DMS79 (cell line): ENCODE measurements at regions not wholly inside any gene's neighbourhood (a gene's known extent, or its start where the extent isn't known, plus 50 kb on each side); places are given as distances from the start of the nearest gene placed in this dataset.

Source experiments
- DNase-seq: peaks from one replicate; lab custom pipeline; 2025; lab: John Stamatoyannopoulos, UW

DNA sequence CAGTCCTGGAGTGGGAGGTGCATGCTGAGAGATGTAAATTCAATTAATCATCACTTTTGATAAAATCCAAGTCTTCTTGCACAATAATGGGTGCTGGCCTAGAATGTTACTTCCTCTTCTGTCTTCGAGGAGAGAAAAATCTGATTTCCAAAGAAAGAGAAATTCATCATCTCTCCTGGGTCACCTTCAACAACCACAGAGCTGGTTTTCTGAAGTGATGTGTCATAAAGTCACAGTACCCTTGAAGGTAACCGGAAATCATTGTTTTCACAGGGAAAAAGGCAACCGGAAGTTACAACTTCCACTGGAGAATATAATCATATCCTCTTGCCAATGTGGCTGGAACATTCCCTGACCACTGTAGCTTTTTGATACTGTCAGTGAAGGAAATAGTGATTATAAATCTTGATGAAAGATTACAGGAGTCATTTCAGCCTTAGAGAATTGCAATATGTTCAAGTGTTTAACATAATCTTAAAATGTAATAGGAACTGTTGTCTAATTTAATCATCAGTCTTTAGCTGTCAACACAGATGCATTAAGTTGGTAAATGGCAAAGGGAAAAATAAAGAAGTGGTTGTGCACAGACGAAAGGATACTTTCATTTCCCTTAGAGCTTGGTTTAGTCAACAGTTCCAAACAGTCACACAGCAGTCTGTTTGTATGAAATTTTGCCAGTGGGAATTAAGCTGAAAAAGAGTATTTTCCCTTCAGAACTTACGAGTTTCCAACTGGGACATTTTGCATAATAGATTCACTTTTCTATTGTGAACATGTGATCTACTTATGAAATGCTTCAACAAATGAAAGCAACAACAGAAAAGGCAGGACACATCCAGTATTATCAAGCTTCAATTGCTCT lies 106.5 kb upstream of the SLC4A7 start:
- no peak for DNase-seq

DNA sequence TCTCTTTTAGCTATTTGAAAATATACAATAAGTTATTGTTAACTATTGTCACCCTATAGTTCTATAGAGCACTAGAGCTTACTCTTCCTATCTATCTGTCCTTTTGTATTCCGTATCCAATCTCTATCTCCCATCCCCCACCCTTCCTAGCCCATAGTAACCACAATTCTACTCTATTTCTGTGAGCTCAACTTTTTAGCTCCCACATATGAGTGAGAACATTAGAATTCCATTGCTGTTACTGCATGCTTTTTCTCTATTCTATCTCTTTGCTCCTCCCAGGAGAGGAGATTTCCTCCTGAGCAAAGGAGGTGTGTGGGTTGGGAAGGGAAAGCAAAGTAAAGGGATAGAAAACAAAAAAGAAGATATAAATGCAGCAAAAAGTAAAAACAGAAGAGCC lies 105.6 kb upstream of the SLC4A7 start:
- DNase-seq: no peak

DNA sequence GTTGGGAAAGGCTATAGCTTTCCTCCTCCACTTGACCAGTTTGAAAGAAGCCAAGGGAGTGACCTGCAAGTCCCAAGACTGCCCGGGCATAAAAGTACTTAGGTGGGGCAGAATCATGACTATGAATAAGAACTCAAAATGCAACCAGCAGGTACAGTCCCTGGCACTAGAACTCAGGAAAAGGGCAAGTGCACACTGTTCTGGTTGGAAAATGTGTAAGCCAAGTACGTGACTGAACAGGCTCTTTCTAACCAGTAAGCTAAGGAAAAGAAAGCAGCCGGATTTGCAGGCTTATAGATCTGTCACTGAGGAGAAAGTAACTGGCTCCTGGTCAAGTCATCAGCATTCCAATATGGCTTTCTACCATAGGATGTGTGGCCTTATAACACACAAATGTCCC lies 101.2 kb upstream of the SLC4A7 start:
- no peak for DNase-seq

DNA sequence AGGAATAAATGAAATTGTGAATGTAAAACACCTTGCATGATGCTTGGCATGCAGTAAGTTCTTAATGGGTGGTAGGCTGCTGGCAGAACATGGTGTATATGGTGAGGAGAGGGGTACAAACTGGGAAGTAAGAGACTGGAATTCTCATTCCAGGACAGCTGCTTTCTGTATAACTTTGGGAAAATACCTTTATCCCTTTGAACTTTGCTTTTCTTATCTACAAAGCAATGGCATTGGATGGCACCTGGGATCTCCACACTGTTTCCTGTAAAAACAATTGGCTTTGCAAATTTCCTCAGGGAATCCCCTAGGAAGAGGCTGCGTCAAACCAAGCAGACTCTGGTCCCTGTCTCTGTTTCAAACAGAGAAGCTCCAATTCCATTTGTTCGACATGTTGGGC lies 100.7 kb upstream of the SLC4A7 start:
- DNase-seq: no peak

DNA sequence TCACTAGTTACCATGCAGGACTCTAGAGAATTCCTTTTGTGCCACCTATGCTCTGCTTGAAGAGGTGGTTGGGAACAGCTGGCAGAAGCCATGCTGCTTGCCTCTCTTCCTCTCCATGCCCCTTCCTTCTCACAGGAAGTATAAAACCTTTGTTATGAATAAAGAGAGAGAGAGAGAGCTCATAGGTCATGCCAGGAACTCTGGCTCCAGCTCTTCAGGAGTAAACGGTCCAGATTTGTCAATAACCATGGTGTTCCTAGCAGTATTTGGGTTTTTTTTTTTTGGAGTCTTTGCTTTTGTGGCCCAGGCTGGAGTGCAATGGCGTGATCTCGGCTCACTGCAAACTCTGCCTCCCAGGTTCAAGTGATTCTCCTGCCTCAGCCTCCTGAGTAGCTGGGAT lies 97.7 kb upstream of the SLC4A7 start:
- DNase-seq: no peak

DNA sequence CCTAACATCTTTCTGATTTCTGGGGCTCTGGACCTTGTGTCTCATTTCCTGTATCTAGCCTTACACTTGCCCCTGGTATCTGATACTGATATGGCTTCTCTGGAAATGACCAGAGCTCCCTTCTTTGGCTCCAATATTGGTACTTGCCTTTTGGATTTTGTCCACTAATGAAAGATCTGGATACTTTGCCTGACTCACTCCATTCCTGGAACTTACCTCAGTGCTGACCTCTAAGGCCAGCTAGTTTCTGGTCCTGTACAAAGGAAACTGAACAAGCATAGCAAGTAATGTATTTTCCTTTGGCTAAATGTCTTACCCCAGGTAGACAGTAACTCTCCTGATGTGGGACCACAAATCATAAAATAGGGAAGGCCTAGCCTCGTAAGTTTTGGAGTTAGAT lies 93.8 kb upstream of the SLC4A7 start:
- no peak for DNase-seq

DNA sequence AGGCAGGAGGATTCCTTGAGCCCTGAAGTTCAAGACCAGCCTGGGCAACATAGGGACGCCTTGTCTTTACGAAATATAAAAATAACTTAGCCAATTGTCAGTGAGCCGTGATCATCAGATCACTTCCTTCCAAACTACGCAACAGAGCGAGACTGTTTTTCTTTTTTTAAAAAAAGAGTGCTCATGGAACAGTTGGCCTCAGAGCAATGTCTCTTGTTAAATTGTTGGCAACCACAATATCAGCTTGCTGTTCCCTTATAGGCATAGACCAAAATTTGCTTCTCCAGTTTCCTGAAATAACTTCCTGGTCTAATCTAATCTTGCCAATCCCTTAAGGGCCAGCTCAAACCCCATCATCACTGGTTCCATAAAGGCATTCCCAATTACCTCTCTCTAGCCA lies 93.3 kb upstream of the SLC4A7 start:
- DNase-seq: no peak

DNA sequence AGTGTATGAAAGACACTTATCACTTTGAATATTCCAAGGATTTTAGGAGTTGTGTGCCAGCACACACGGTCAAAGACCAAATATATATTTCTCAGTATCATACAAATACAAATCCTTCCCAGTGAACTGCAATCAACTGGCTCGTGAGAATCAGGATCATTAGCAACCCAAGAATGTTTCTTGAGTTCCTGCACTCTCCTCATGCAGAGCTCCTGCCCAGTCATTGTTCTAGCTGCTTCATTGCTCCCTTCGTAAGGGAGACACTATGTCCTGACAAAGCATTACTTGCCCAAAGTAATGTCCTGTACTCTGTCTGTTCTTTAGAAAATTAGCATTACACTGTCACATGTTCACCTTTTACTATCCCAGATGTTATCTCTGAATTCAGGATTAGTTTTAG lies 92.0 kb upstream of the SLC4A7 start:
- no peak for DNase-seq

DNA sequence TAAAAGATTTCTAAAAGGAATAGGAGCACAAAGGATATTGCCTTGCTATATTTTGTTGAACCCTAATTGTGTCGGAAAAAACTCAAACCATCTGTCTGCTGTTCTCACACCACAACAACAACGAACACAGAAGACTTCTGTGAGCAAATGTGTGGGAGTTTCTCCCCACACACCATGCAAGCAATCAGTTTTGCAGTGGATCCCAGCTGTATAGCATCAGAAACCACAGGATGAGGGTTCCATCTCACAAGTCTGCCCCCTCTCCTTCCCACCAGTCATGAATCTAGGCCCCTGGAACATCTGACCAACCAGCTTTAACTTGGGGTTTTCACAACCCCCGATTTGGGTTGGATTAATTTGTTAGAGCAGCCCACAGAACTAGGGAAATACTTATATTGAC lies 91.3 kb upstream of the SLC4A7 start:
- DNase-seq: no peak

DNA sequence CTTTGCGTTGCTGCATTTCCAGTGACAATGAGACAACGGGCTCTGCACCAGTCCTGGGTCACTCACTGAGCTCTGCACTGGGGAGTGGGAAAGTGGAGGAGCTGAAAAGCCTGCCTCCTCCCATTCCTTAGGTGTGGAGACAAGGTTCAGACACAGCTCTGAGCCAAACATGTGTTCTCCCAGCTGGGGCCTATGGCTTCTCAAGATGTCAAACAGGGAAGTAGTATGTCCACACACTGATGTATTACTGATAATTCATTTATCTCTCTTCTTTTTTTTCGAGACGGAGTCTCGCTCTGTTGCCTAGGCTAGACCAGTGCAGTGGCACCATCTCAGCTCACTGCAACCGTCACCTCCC lies 90.2 kb upstream of the SLC4A7 start:
- DNase-seq: no peak

DNA sequence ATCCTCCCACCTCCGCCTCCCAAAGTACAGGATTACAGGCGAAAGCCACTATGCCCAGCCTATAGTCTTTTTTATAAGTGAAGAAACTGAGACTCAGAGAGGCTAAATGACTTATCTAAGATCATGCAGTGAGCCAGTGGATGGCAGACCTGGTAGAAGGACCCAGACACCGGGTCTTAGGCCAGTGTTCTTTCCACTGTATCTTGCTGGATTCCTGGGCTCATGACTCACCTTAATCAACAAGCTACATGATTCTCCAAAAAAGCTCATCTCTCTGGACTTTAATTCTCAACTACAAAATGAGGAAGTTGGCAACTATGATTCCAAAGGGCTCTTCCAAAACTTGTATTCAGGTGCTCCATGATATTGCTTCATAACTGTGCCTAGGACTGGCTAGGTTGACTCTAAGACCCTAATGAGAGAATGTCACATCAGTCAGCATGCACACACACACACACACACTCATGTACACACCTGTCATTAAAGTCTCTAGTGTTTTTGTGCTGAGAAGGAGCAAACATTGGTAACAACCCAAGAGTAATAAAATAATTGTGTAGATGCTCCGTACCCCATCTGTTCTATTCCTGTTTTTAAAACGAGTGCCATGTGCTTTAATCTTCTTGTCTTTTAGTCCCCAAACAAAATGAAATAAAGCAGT lies 89.7 kb upstream of the SLC4A7 start:
- DNase-seq: no peak

DNA sequence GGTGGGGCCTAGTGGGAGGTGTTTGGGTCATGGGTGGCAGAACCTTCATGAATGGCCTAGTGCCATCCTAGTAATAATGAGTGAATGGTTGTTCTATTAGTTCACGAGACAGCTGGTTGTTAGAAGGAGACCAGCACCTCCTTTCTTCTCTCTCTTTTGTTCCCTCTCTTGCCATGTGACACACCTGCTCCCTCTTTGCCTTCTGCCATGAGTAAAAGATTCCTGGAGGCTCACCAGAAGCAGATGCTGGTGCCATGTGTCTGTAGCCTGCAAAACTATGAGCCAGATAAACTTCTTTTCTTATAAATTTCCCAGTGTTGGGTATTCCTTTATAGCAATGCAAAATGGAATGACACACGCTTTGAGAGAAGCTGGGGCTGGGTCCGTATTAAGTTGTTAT lies 89.0 kb upstream of the SLC4A7 start:
- DNase-seq: no peak

DNA sequence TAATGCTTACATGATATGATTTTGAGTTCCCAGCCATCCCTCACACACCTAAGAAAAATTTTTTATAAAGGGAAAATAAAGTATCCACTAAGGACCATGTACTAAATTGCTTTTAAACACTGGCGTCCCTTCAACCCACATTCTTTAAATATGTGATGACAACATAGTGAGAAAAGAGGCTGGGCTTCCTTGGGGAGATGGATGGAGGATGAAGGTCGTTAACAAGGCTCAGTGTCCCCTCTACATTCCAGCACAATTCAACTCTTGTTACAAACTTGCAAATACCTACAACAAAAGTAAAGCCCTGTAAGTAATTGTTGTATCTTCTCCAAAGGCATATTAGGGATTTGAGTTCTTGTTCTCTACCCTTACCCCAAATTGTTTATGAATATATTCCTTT lies 87.2 kb upstream of the SLC4A7 start:
- DNase-seq: no peak

DNA sequence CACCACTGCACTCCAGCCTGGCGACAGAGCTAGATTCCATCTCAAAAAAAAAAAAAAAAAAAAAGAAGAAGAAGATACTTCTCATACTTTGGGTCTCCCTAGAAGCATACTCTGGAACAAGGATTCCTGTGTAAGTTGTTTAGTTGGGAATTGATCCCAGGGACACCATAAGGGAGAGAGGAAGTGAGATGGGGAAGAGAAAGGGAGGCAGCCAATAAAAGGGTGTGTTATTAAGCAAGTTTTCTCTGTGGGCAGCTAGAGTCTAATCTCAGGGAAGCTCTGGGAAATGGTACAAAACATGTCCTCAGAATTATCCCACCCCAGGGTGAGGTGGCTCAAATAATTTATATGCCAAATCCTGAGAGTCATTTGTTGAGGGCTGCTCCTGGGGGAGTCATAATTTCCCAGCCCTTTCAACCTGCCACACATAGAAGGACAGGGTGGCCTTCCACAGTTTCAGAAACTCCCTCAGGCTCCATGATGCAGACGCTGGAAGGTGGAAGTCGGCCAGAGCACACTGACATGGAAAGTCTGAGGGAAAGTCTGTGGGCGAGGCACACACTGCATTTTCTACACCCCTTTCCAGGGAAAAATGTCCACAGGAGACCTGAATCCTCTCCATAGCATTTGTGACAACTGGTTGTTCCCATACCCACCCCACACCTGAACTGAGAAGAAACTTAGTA lies 86.4 kb upstream of the SLC4A7 start:
- DNase-seq: no peak

DNA sequence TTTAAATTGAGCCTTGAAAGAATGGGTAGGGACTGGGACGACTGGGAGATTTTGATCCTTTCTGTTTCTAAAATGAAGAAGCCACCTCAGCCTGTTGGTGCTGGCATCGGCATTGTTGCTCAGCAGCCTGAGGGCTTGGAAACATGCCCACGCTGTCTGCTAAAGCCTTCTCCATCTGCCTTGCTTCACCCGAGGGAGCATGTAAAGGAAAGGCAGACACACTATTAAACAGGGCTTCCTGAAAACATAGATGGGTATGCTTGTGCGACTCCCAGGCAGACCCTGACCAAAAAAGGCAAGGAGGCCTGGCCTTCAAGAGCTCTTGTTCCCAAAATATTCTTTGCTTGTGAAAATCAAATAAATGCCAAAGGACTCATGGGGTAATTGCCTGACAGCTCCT lies 84.2 kb upstream of the SLC4A7 start:
- DNase-seq: peak; percentile 42

DNA sequence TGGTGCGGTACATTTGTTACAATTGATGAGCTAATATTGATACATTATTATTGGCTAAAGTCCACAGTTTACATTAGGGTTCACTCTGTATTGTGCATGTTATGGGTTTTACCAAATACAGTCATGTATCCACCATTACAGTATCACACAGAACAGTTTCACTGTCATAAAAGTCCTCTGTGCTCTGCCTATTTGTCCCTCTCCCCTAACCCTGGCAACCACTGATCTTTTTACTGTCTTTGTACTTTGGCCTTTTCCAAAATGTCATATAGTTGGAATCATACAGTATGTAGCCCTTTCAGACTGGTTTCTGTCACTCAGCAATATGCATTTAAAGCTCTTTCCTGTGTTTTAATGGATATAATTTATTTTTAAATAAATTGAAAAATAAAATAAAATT lies 83.1 kb upstream of the SLC4A7 start:
- DNase-seq: no peak

DNA sequence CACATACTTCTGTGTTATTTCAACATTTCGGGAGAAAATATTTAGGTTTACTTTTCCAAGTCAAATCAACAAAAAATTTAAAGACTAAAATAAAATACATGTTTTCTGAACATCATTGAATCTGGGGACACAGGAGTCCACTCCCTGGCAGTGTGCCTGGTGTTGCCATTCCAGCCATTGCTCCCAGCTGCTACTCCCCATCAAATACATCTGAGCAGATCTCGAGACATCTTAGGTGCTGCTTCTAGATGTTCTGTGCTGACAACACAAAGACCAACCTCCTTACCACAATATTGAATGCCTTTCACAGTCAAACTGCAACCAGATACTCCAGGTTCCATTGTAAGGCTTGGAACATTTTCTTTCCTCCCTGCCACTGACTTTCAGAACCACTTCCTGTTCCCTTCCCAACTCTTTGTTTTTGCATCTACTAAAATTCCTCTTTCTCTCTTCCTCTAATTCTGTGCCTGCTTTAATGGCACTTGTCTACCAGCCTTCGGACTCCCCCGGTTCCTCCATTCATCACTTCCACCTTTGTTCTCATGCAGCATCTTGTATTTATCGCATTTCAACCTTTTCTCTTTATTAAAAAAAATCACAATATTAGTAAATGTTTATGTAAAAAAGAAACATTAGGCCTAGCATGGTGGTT lies 81.1 kb upstream of the SLC4A7 start:
- no peak for DNase-seq

DNA sequence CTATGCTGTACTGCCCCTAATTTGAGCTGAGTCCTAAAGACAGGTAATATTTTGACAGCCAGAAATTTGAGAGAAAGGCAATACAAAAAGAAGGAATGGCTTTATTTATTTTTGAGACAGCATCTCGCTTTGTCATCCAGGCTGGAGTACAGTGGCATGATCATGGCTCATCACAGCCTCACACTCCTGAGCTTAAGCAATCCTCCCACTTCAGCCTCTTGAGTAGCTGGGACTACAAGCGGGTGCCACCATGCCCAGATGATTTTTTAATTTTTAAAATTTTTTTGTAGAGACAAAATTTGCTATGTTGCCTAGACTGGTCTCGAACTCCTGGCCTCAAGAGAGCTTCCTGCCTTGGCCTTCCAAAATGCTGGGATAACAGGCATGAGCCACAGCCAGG lies 77.4 kb upstream of the SLC4A7 start:
- DNase-seq: no peak

DNA sequence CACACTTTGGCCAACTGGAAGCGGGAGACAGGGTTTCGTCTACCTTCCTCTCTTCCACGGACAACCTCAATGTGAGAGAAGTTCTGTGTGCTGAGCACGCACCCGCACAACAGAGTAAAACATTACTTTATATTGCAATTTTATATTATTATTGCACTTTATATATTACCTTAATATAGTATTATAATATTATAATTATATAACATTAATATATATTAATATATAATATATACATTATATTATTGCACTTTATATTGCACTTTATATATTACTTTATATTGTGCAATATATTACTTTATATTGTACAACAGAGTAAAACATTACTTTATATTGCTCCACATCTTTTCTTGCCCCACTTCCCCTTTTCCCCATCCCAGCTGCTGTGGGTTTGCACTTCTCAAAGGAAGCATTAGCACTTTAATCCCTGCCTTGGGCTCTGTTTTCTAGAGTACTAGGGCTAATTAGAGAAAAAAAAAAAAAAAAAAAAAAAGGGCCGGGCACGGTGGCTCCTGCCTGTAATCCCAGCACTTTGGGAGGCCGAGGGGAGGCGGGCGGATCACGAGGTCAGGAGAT lies 76.4 kb upstream of the SLC4A7 start:
- no peak for DNase-seq

DNA sequence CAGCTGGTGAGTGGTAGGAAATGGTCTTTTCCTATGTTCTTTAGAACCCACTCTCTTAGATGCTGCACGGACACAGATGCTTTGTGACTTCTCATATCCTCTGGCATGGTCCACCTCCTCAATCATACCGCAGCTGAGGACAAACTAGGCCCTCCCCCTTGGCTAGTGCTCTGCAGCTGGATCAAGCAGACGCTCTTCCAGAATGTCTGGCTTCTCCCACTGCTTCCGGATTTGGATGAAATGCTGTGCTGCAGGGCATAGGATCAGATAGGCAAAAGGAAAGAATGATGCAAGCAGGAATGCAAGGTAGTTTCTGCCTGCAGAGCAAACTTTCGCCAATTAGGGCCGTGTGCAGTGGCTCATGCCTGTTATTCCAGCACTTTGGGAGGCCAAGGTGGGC lies 75.7 kb upstream of the SLC4A7 start:
- no peak for DNase-seq

DNA sequence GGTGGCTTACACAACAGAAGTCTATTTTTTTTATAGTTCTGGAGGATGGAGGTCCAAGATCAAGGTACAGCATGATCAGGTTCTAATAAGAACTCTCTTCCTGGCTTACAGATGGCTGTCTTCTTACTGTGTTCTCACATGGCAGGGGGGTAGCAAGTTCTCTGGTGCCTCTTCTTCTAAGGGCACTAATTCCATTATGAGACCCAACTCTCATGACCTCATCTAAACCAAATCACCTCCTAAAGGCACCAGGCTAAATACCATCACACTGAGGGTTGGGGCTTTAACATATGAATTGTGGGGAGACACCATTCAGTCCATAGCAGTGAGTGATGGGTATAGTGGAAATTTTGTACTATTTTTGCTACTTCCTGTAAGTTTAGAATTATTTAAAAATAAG lies 75.2 kb upstream of the SLC4A7 start:
- no peak for DNase-seq

DNA sequence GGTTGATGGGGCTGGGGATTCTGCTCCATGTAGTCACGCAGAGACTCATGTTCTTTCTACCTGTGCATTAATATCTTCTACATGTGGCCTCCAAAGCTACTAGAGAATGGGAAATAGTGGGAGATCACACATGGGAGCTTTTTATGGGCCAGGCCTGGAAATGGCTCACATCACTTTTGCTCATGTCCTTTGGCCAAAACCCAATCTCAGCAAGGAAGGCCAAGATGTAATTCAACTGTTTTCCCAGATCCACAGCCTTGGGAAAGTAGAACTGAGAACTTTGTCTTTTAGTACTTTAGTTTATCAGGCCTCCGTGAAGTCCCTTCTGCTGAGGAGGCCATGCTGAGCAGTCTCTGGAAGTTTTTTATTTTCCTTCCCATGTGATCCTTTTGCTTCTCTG lies 73.2 kb upstream of the SLC4A7 start:
- no peak for DNase-seq

DNA sequence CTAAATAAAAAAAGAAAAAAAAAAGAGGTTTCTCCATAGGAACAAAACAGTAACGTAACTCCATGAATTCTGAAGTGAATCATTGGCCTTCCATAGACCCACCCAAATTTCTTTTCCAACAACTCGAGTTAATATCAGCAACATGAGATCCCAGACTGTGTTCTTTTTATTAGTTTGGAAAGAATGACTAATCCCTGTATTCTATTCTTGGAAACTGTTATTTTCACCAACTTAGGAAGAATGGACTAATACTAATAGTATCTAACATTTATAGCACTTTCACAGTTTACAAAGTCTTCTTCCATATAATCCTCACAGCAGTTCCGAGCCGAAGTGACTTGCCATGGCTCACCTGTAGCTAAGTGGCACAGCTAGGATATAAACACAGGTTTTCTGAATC lies 72.7 kb upstream of the SLC4A7 start:
- DNase-seq: no peak
